ENCODE measurements at regions not wholly inside any gene's neighbourhood (a gene's known extent, or its start where the extent isn't known, plus 50 kb on each side); places are given as distances from the start of the nearest gene placed in this dataset.

GRCh38 chr17:54381482-54381881 is 519.2 kb upstream of the TOM1L1 start:
- 88 to 96% (median 93%) methylated on average over 3 of the region's 3 CpGs for WGBS, 3 donors
- Histone ChIP-seq H3K36me3 (no peaks in the 10 kb centered on the region), H3K27me3 (no peaks in the 10 kb centered on the region), H3K4me1 (ENCODE audit: insufficient read depth) (no peaks in the 10 kb centered on the region), H3K27ac (no peak overlapping the region), H3K9me3 (no peaks in the 10 kb centered on the region), H3K4me3 (no peak overlapping the region)
- DNase-seq = no peak
- TF ChIP-seq POLR2A (IDR thresholded peaks at IDR 0.05) (no peak), CTCF (IDR thresholded peaks at IDR 0.05) (no peak), EP300 (IDR thresholded peaks at IDR 0.05) (no peak)
- intact Hi-C loops (cut with DNase I) = no loop called here

GRCh38 chr17:54404259-54404658 is 496.4 kb upstream of the TOM1L1 start:
- TF ChIP-seq CTCF (IDR thresholded peaks at IDR 0.05) = no peak
- TF ChIP-seq POLR2A (IDR thresholded peaks at IDR 0.05) = no peak
- no peak for TF ChIP-seq EP300 (IDR thresholded peaks at IDR 0.05)
- Histone ChIP-seq H3K4me3 (no peak overlapping the region), H3K27ac (no peak overlapping the region), H3K9me3 (no peaks in the 10 kb centered on the region), H3K36me3 (no peaks in the 10 kb centered on the region), H3K4me1 (ENCODE audit: insufficient read depth) (no peaks in the 10 kb centered on the region), H3K27me3 (no peaks in the 10 kb centered on the region)
- WGBS, 3 donors = 54 to 68% (median 57%) methylated on average over 1 of the region's 1 CpG
- no peak for DNase-seq
- intact Hi-C loops (cut with DNase I) = no loop called here

GRCh38 chr17:54405826-54406225 is 494.8 kb upstream of the TOM1L1 start:
- no peaks in the 10 kb centered on the region for H3K27me3 ChIP-seq
- no peaks in the 10 kb centered on the region for H3K36me3 ChIP-seq
- no peak overlapping the region for H3K27ac ChIP-seq
- TF ChIP-seq CTCF (IDR thresholded peaks at IDR 0.05) = no peak
- TF ChIP-seq EP300 (IDR thresholded peaks at IDR 0.05) = no peak
- TF ChIP-seq POLR2A (IDR thresholded peaks at IDR 0.05) = no peak
- no peaks in the 10 kb centered on the region for H3K4me1 ChIP-seq (ENCODE audit: insufficient read depth)
- WGBS, 3 donors = 80 to 89% (median 81%) methylated on average over 2 of the region's 2 CpGs
- intact Hi-C loops (cut with DNase I) = no loop called here
- no peak overlapping the region for H3K4me3 ChIP-seq
- H3K9me3 ChIP-seq = no peaks in the 10 kb centered on the region
- DNase-seq = no peak

GRCh38 chr17:54408731-54409130 is 491.9 kb upstream of the TOM1L1 start:
- no peaks in the 10 kb centered on the region for H3K36me3 ChIP-seq
- TF ChIP-seq EP300 (IDR thresholded peaks at IDR 0.05) = no peak
- TF ChIP-seq CTCF (IDR thresholded peaks at IDR 0.05) = no peak
- TF ChIP-seq POLR2A (IDR thresholded peaks at IDR 0.05) = no peak
- H3K9me3 ChIP-seq = no peaks in the 10 kb centered on the region
- no peak for DNase-seq
- no peaks in the 10 kb centered on the region for H3K27me3 ChIP-seq
- no peak overlapping the region for H3K4me3 ChIP-seq
- 34 to 58% (median 37%) methylated on average over 1 of the region's 1 CpG for WGBS, 3 donors
- H3K4me1 ChIP-seq (ENCODE audit: insufficient read depth) = no peaks in the 10 kb centered on the region
- intact Hi-C loops (cut with DNase I) = no loop called here
- H3K27ac ChIP-seq = no peak overlapping the region

GRCh38 chr17:54418467-54418866 is 482.2 kb upstream of the TOM1L1 start:
- H3K27ac ChIP-seq = no peak overlapping the region
- TF ChIP-seq POLR2A (IDR thresholded peaks at IDR 0.05) (no peak), EP300 (IDR thresholded peaks at IDR 0.05) (no peak), CTCF (IDR thresholded peaks at IDR 0.05) (no peak)
- H3K9me3 ChIP-seq = no peaks in the 10 kb centered on the region
- intact Hi-C loops (cut with DNase I) = no loop called here
- H3K4me1 ChIP-seq (ENCODE audit: insufficient read depth) = no peaks in the 10 kb centered on the region
- H3K36me3 ChIP-seq = no peaks in the 10 kb centered on the region
- no peak overlapping the region for H3K4me3 ChIP-seq
- no peaks in the 10 kb centered on the region for H3K27me3 ChIP-seq
- no peak for DNase-seq
